ENCODE measurements at regions not wholly inside any gene's neighbourhood (a gene's known extent, or its start where the extent isn't known, plus 50 kb on each side); places are given as distances from the start of the nearest gene placed in this dataset.

DNA sequence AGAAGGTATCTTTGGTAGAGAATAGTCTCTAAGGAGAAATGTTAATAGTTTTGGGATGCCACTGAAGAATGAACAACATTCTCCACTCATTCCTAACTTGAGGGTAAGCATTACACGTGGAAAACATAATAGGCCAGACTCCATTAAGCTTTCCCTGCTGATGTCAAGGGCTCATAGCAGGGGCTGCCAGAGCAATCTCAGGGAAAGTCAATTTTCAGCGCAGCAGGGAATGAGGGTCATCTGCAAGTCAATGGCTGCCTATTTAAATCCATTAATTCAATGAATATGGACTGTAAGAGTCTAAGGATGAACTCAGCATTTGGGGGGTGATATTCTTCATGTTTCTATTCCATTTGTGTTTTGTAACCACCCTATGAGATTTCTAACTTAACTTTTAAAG, 144.2 kb upstream of the ARL4C start:
- no peak for DNase-seq (ENCODE audit: low read depth in 2 of 2)

GRCh38 chr2:234640657-234641056, 143.8 kb upstream of the ARL4C start:
- DNase-seq (ENCODE audit: low read depth in 2 of 2): no peak

DNA sequence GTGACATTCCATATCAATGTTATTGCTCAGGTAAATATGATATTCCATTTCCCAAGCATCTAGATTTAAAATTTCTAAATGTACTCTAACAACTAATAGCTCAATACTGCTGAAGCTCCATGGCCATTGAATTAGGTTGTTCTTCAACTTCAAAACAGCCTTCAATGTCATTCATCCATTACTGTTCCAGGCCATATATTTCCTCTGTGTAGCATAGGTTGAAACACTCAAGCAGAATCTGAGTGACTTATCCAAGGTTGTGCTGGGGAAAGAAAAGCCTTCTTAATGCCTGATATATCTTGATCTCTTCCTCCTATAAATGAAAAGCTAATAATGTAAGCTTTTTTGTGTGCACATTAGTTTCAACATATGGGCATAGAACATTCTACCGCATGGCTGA, 142.1 kb upstream of the ARL4C start:
- DNase-seq (ENCODE audit: low read depth in 2 of 2): no peak

DNA sequence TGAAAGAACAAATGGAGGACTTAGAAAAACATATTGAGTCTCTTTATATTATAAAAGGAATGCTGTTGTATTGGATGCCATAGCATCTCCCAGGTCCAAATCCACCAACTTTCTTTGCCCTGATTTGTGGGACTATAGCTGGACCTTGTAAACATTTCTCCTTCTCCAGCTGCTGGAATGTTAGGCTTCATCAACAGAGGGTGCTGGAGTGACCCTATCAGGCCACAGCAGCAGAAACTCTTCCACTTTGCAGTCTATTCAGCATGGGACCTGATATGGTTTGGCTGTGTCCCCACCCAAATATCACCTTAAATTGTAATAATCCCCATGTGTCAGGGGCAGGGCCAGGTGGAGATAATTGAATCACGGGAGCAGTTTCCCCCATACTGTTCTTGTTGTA, 138.4 kb upstream of the ARL4C start:
- no peak for DNase-seq (ENCODE audit: low read depth in 2 of 2)

GRCh38 chr2:234633581-234634230, 136.8 kb upstream of the ARL4C start:
- DNase-seq (ENCODE audit: low read depth in 2 of 2): no peak

- no peak for DNase-seq (ENCODE audit: low read depth in 2 of 2)
Observed at GRCh38 chr2:234632527-234633391, 135.9 kb upstream of the ARL4C start.

DNA sequence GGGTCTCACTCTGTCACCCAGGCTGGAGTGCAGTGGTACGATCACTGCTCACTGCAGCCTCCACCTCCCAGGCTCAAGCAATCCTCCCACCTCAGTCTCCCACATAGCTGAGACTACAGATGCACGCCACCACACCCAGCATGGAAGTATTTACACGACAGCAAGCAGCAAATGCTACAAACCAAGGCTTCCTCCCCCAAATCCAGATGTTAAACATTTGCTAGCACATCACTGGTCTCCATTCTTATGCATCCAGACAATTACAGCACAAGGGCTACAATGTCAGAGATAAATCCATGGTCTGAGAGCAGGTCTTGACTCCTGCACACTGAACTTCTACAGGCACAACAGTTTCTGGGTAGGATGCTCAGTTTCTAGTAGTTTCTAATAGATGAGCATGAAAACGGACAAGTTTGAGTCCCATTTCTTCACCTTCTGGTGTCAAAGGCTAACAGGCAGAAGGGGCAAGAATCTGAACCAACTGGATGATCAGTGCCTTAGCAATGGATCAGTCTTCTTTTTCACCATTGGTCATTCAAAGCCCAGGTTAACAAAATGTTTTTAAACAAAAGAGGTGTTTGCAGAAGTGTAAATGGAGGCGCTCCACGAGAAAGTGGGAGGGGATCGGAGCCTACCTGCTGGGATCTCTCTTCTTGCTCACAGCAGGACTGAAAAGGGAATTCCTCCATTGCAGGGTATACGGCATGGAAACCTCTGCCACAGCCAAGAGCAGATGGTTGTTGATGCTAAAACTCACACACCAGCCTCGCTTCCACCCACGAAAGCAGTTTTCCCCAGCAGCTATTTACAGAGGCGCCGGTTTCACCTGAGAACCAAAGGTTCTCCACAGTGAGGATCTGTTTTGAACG, 135.0 kb upstream of the ARL4C start:
- no peak for DNase-seq (ENCODE audit: low read depth in 2 of 2)

- no peak for DNase-seq (ENCODE audit: low read depth in 2 of 2)
Observed at GRCh38 chr2:234630801-234631261, 133.9 kb upstream of the ARL4C start.

DNA sequence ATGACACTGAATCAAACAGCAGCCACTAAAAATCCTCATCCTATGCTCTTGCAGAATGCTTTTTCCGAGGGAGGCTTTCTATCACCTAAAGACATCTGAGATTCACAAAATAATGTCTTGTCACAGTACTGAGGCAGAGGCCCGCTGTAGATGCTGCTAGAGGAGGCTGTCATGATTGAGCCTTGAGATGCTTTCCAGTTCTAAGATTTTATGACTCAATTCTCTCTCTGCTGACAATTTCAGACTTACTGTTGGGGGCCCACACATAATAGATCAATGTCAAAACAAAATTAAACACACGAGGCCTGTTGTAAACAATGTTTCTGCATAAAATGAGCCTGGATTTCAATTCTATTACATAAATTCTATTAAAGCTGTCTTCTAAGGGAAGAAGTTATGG, 132.7 kb upstream of the ARL4C start:
- DNase-seq (ENCODE audit: low read depth in 2 of 2): no peak

DNA sequence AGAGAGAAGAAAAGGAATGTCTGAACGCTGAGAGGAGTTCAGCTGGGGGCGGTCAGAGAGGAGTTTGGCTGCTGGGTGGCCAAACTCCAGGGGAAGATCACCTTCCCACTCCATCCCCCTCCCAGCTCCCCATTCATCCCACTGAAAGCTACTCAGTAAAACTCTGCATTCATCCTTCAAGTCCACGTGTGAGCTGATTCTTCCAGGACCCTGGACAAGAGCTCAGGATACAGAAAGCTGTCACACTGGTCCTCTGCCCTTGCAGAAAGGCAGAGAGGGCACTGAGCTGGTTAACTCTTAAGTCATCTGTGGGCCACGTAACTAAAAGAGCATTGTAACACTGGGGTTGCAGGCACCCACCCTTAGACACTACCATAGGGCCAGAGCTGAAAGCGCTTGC, 132.1 kb upstream of the ARL4C start:
- DNase-seq (ENCODE audit: low read depth in 2 of 2): no peak

DNA sequence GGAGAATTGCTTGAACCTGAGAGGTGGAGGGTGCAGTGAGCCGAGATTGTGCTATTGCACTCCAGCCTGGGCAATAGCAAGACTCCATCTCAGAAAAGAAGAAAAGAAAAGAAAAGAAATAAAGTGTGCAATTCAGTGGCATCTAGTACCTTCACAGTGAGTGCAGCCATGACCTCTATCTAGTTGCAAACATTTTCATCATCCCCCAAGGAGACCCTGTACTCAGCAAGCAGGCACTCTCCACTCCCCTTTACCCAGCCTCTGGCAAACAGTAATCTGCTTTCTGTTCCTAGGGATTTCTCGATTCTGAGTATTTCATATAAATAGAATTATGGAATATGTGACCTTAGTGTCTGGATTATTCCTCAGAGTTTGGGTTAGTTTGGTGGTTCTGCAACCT, 130.4 kb upstream of the ARL4C start:
- DNase-seq (ENCODE audit: low read depth in 2 of 2): no peak

- DNase-seq (ENCODE audit: low read depth in 2 of 2): no peak
Observed at GRCh38 chr2:234626566-234627130, 129.8 kb upstream of the ARL4C start.

- no peak for DNase-seq (ENCODE audit: low read depth in 2 of 2)
Observed at GRCh38 chr2:234625626-234626250, 128.9 kb upstream of the ARL4C start.

GRCh38 chr2:234623521-234623991, 126.7 kb upstream of the ARL4C start:
- no peak for DNase-seq (ENCODE audit: low read depth in 2 of 2)

DNA sequence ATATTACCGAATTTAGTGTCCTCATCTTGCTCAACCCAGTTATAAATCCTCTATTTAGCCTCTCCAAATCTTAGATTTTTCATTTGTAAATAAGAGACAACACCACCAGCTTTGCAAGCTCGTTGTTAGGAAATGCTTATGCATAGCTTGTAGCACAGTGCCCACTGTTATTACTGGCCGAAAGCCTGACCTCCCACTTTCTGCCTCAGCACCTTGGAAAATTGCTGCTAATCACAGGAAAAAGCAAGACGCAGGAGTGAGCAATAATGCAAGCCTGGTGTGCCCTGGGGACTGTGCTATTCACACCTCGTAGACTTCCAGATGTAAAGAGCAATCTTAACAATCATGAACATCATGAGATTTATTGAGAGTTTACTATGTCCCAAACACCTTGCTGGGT, 124.2 kb upstream of the ARL4C start:
- no peak for DNase-seq (ENCODE audit: low read depth in 2 of 2)

GRCh38 chr2:234620018-234620417, 123.1 kb upstream of the ARL4C start:
- no peak for DNase-seq (ENCODE audit: low read depth in 2 of 2)

DNA sequence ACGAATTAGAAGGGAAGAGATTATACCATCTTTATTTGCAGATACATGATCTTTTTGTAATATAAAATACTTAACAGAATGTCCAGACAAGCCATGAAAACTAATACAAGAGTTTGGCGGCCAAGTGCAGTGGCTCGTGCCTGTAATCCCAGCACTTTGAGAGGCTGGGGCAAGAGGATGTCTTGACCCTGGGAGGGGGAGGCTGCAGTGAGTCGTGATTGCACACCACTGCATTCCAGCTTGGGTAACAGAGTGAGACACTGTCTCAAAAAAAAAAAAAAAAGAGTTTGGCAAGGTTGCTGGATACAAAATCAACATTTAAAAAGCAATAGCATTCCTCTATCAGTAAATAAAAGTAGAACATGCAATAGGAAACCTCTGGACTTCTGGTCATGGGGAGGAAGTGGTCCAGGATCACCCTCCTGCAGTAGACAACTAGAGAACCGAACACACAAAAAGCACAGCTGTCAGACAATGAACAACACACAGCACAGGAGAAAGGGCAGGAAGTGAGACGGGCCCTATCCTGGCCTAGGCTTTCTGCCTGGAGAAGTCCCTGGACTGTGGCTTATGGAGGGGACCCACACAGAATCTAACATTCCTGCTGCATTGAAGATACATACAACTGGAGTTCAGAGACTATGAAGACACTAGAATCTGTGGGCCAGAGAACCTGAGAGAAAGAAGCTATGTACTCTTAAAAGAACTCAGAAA, 118.9 kb upstream of the ARL4C start:
- DNase-seq (ENCODE audit: low read depth in 2 of 2): no peak

DNA sequence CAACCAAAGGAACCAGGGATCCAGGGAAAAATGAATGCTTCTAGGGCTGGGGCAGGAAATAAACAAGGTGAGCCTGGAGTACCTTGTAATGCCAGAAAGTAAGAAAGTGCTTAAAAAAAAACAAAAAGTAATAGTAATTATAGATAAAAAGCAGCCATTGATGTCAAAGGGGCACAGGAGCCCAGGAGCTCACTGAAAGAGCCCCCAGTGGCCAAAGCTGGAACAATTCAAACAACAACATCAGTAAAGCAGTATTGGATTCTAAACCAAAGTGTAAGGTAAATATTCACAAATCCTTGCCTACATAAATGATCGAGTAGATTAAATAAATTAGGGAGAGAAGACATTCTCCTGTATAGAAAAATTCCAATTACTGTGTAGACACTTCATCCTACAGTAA, 114.3 kb upstream of the ARL4C start:
- no peak for DNase-seq (ENCODE audit: low read depth in 2 of 2)

- no peak for DNase-seq (ENCODE audit: low read depth in 2 of 2)
Observed at GRCh38 chr2:234608946-234609345, 112.1 kb upstream of the ARL4C start.

DNA sequence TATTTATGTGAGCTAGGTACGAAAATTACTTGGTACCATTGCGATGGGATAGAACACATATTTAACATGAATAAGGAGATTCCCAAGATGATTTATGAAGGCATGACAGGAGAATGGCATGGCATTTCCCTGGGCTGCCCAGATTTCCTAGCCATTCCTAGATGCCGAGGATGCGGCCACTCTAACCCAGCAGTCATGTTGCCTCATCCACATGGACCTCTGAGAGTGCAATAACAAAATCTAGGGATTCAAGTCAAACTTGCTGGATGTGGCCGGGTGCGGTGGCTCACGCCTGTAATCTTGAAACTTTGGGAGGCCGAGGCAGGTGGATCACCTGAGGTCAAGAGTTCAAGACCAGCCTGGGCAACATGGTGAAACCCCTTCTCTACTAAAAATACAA, 110.8 kb upstream of the ARL4C start:
- no peak for DNase-seq (ENCODE audit: low read depth in 2 of 2)

- DNase-seq (ENCODE audit: low read depth in 2 of 2): no peak
Observed at GRCh38 chr2:234606896-234607295, 110.0 kb upstream of the ARL4C start.
